H1 (cell line): ENCODE measurements at regions not wholly inside any gene's neighbourhood (a gene's known extent, or its start where the extent isn't known, plus 50 kb on each side); places are given as distances from the start of the nearest gene placed in this dataset.

Source experiments
- CTCF ChIA-PET: fragments of 300-600 bp; sonication (Branson Sonifier 250); formaldehyde crosslinking; loops from one replicate; lab custom pipeline; 2021; ENCODE audit not compliant: partially characterized antibody; lab: Charles Lee
- POLR2A ChIA-PET: fragments of 300-600 bp; sonication (Branson Sonifier 250); formaldehyde crosslinking; loops from one replicate; lab custom pipeline; 2021; ENCODE audit warnings: inconsistent platforms; ENCODE audit not compliant: partially characterized antibody; lab: Charles Lee
- DNase-seq, 2 experiments: peaks; one replicate each; pipeline versions ENCODE4 v3.0.0 to v3.0.0-alpha.2; 2010 to 2022; ENCODE audit warnings: low spot score in 2 of 2, low read depth in 1 of 2, mixed read lengths in 1 of 2
- FAIRE-seq: peaks from 2 replicates; lab custom pipeline; 2011; peaks lifted over from hg19 to GRCh38; lab: Jason Lieb, UNC
- H2AFZ ChIP-seq: 2 replicates; pipeline ENCODE4 v1.8.1; 2012; ENCODE audit warnings: low read length, inconsistent platforms
- H2AK5ac ChIP-seq: 2 replicates; pipeline ENCODE4 v1.6.1; 2013; ENCODE audit warnings: low read depth, low read length
- H2BK120ac ChIP-seq: replicated peaks from 2 replicates; pipeline ENCODE3; 2013; ENCODE audit warnings: low read depth, low read length, inconsistent platforms
- H2BK12ac ChIP-seq: 2 replicates; pipeline ENCODE4 v1.6.1; 2013; ENCODE audit warnings: low read depth, low read length
- H2BK15ac ChIP-seq: 2 replicates; pipeline ENCODE4 v1.6.1; 2013; ENCODE audit warnings: low read length
- H2BK20ac ChIP-seq: 2 replicates; pipeline ENCODE4 v1.6.1; 2013; ENCODE audit warnings: low read length
- H2BK5ac ChIP-seq: 2 replicates; pipeline ENCODE4 v1.6.1; 2013; ENCODE audit warnings: low read depth, low read length
- H3K14ac ChIP-seq: 2 replicates; pipeline ENCODE4 v1.6.1; 2013; ENCODE audit warnings: inconsistent platforms; ENCODE audit not compliant: insufficient read length
- H3K18ac ChIP-seq: 2 replicates; pipeline ENCODE4 v1.6.1; 2013; ENCODE audit warnings: low read length; ENCODE audit errors: extremely low read depth
- H3K23ac ChIP-seq: 2 replicates; pipeline ENCODE4 v1.6.1; 2013; ENCODE audit warnings: inconsistent platforms; ENCODE audit not compliant: insufficient read length
- H3K23me2 ChIP-seq: 2 replicates; pipeline ENCODE4 v1.6.1; 2013; ENCODE audit warnings: low read depth, low read length
- H3K27ac ChIP-seq: 2 replicates; pipeline ENCODE4 v1.6.1; 2011; ENCODE audit warnings: low read depth, low read length, inconsistent platforms
- H3K27me3 ChIP-seq, 4 experiments: replicated peaks in 1 of 4; 1 replicate in 1 of 4; 2 replicates in 3 of 4; pipeline versions ENCODE4 v1.6.1 to v1.8.1; 2011 to 2013; ENCODE audit warnings: low read length in 3 of 4, mild to moderate bottlenecking in 3 of 4, inconsistent platforms in 2 of 4, mixed read lengths in 2 of 4, moderate library complexity in 1 of 4; ENCODE audit not compliant: control insufficient read depth in 3 of 4, insufficient read depth in 3 of 4; ENCODE audit errors: extremely low read depth in 1 of 4
- H3K36me3 ChIP-seq, 4 experiments: 2 replicates each; pipeline versions ENCODE4 v1.6.1 to v1.8.1; 2011 to 2013; ENCODE audit warnings: mild to moderate bottlenecking in 4 of 4, low read length in 3 of 4, moderate library complexity in 2 of 4, control low read depth in 1 of 4, inconsistent platforms in 1 of 4; ENCODE audit not compliant: insufficient read depth in 4 of 4, control insufficient read depth in 2 of 4
- H3K4ac ChIP-seq: replicated peaks from 2 replicates; pipeline ENCODE3; 2013; ENCODE audit warnings: low read length, low read depth, mixed read lengths, inconsistent platforms; ENCODE audit not compliant: insufficient read length
- H3K4me1 ChIP-seq, 4 experiments: replicated peaks in 1 of 4; 1 replicate in 1 of 4; 2 replicates in 3 of 4; pipeline versions ENCODE4 v1.6.1 to v1.8.1; 2011 to 2013; ENCODE audit warnings: low read length in 3 of 4, inconsistent platforms in 2 of 4, mixed read lengths in 1 of 4; ENCODE audit not compliant: insufficient read depth in 4 of 4, control insufficient read depth in 3 of 4
- H3K4me2 ChIP-seq, 2 experiments: 2 replicates each; pipeline versions ENCODE4 v1.6.1 to v1.8.1; 2011 to 2013; ENCODE audit warnings: low read depth in 2 of 2, low read length in 2 of 2, control low read depth in 1 of 2, inconsistent platforms in 1 of 2, mild to moderate bottlenecking in 1 of 2; ENCODE audit not compliant: insufficient read depth in 1 of 2
- H3K4me3 ChIP-seq, 4 experiments: fragments of 200-600, 300-600 bp in 1 of 4; sonication (generic), shearing (Covaris generic), sonication (Bioruptor Twin) in 1 of 4; 2 replicates each; pipeline versions ENCODE4 v1.5.1 to v1.8.1; 2011 to 2016; ENCODE audit warnings: low read length in 4 of 4, low read depth in 3 of 4, control low read depth in 2 of 4, inconsistent platforms in 2 of 4, mild to moderate bottlenecking in 2 of 4, mixed read lengths in 1 of 4, moderate library complexity in 1 of 4; ENCODE audit not compliant: insufficient read depth in 2 of 4; ENCODE audit errors: extremely low read depth in 1 of 4
- H3K56ac ChIP-seq: replicated peaks from 2 replicates; pipeline ENCODE3; 2013; ENCODE audit warnings: low read depth, mild to moderate bottlenecking, mixed read lengths, low read length, inconsistent platforms; ENCODE audit not compliant: insufficient read length
- H3K79me1 ChIP-seq: 2 replicates; pipeline ENCODE4 v1.6.1; 2013; ENCODE audit warnings: low read depth, low read length, control low read depth
- H3K79me2 ChIP-seq, 2 experiments: 2 replicates each; pipeline versions ENCODE4 v1.6.1 to v1.8.1; 2012 to 2013; ENCODE audit warnings: low read length in 2 of 2, mild to moderate bottlenecking in 2 of 2, inconsistent platforms in 1 of 2; ENCODE audit not compliant: insufficient read depth in 2 of 2, control insufficient read depth in 1 of 2
- H3K9ac ChIP-seq, 4 experiments: replicated peaks in 1 of 4; 1 replicate in 1 of 4; 2 replicates in 3 of 4; pipeline versions ENCODE4 v1.6.1 to v1.8.1; 2011 to 2013; ENCODE audit warnings: low read depth in 3 of 4, low read length in 3 of 4, control low read depth in 2 of 4, mild to moderate bottlenecking in 2 of 4, moderate library complexity in 2 of 4, inconsistent platforms in 1 of 4; ENCODE audit errors: extremely low read depth in 1 of 4
- H3K9me3 ChIP-seq, 2 experiments: 2 replicates each; pipeline versions ENCODE4 v1.6.1 to v1.8.1; 2012 to 2013; ENCODE audit warnings: mild to moderate bottlenecking in 2 of 2, moderate library complexity in 2 of 2, control low read depth in 1 of 2, inconsistent platforms in 1 of 2, low read depth in 1 of 2, low read length in 1 of 2, mixed read lengths in 1 of 2; ENCODE audit not compliant: insufficient read depth in 2 of 2
- H4K20me1 ChIP-seq, 2 experiments: replicated peaks in 1 of 2; 2 replicates each; pipeline versions ENCODE3 to v1.8.1; 2011 to 2013; ENCODE audit warnings: inconsistent platforms in 2 of 2, low read length in 2 of 2, mild to moderate bottlenecking in 1 of 2; ENCODE audit not compliant: insufficient read depth in 2 of 2, control insufficient read depth in 1 of 2
- H4K5ac ChIP-seq: 2 replicates; pipeline ENCODE4 v1.6.1; 2013; ENCODE audit warnings: low read length, low read depth, mixed read lengths, inconsistent platforms; ENCODE audit not compliant: insufficient read length
- H4K8ac ChIP-seq: 2 replicates; pipeline ENCODE4 v1.8.0; 2013; ENCODE audit warnings: mild to moderate bottlenecking, moderate library complexity, low read length, inconsistent platforms; ENCODE audit not compliant: insufficient read depth; ENCODE audit errors: extremely low read depth
- H4K91ac ChIP-seq: replicated peaks from 2 replicates; pipeline ENCODE3; 2013; ENCODE audit warnings: low read length, mixed read lengths, inconsistent platforms; ENCODE audit not compliant: insufficient read length
- CBX5 ChIP-seq: fragments of 300-800, 300-1000 bp; sonication (generic); IDR thresholded peaks from 2 replicates; pipeline ENCODE4 v1.7.1; 2016; ENCODE audit warnings: antibody characterized with exemption, low read length, low read depth
- EP300 ChIP-seq, 2 experiments: IDR thresholded peaks; 1 replicate in 1 of 2; 2 replicates in 1 of 2; pipeline ENCODE4 v1.6.1; 2011 to 2012; ENCODE audit warnings: low read depth in 2 of 2, low read length in 2 of 2, mild to moderate bottlenecking in 2 of 2, borderline replicate concordance in 1 of 2, inconsistent platforms in 1 of 2, moderate library complexity in 1 of 2
- KDM1A ChIP-seq: fragments of 200-600, 300-600 bp; sonication (generic); IDR thresholded peaks from 2 replicates; pipeline ENCODE4 v1.7.1; 2016; ENCODE audit warnings: mild to moderate bottlenecking, low read length, borderline replicate concordance
- SIRT6 ChIP-seq: IDR thresholded peaks from one replicate; pipeline ENCODE4 v1.7.1; 2012; ENCODE audit warnings: low read length, inconsistent platforms
- TAF7 ChIP-seq: optimal IDR thresholded peaks from 2 replicates; pipeline ENCODE3; 2011; ENCODE audit warnings: low read depth, mild to moderate bottlenecking, inconsistent platforms, low read length, moderate library complexity, borderline replicate concordance
- WGBS, 2 experiments: shearing (Covaris generic) in 1 of 2; methylation state at CpG; one replicate each; pipeline versions ENCODE4 v1.1.6 to v1.1.7; 2013 to 2015; ENCODE audit warnings: low lambda C conversion rate in 2 of 2, mixed read lengths in 2 of 2, inconsistent platforms in 1 of 2, low coverage in 1 of 2, missing lambda C conversion rate in 1 of 2; ENCODE audit not compliant: insufficient replicate concordance in 2 of 2, insufficient coverage in 1 of 2, insufficient read length in 1 of 2; ENCODE audit errors: extremely low coverage in 1 of 2, missing lambda C conversion rate in 1 of 2; 5-methylcytosine and 5-hydroxymethylcytosine counted together

GRCh38 chr7:79876848-79877252, 257.8 kb upstream of the GNAI1 start:
- no peak overlapping the region for H4K91ac ChIP-seq
- CTCF ChIA-PET = interaction anchor here (0.8 kb wide), 1 partner anchor 26 kb away, joined by 3 read pairs; no protein-coding TSS in a partner anchor

More at GRCh38 chr7:79876848-79877252, 257.8 kb upstream of the GNAI1 start:
- Histone ChIP-seq H2BK5ac (no peak overlapping the region), H2BK12ac (no peak overlapping the region), H3K23me2 (no peaks in the 10 kb centered on the region), H3K14ac (no peak overlapping the region), H2BK15ac (no peak overlapping the region), H2AK5ac (no peak overlapping the region), H3K79me2 (no peaks in the 10 kb centered on the region), H3K4me3 (no peak overlapping the region), H2BK20ac (no peak overlapping the region), H3K4me2 (no peak overlapping the region), H3K79me1 (no peaks in the 10 kb centered on the region), H3K23ac (no peak overlapping the region), H3K9me3 (no peaks in the 10 kb centered on the region), H3K56ac (no peak overlapping the region), H3K4ac (no peak overlapping the region), H4K5ac (no peak overlapping the region), H3K4me1 (no peaks in the 10 kb centered on the region), H3K36me3 (no peaks in the 10 kb centered on the region), H4K20me1 (no peaks in the 10 kb centered on the region), H3K9ac (no peak overlapping the region), H2BK120ac (no peak overlapping the region), H3K27me3 (no peaks in the 10 kb centered on the region), H4K8ac (no peak overlapping the region), H2AFZ (no peak overlapping the region), H3K27ac (no peak overlapping the region), H3K18ac (no peak overlapping the region)
- 87% methylated on average over 6 of the region's 6 CpGs; no CpG with 5 or more reads in 1 of the 2 experiments for WGBS, 2 experiments
- DNase-seq (no peak), FAIRE-seq (no peak)
- TF ChIP-seq SIRT6 (no peak), CBX5 (no peak), EP300 (IDR thresholded peaks at IDR 0.05; ENCODE audit: borderline replicate concordance in 1 of 2, low read depth in 2 of 2, low read length in 2 of 2) (no peak), KDM1A (no peak), TAF7 (no peak)
- POLR2A ChIA-PET = no interaction called here
